ENCODE measurements at regions not wholly inside any gene's neighbourhood (a gene's known extent, or its start where the extent isn't known, plus 50 kb on each side); places are given as distances from the start of the nearest gene placed in this dataset.
"Not testable (repeated sequence)": the region's sequence is repeated elsewhere in the genome, so short reads cannot be mapped to it uniquely, and the experiment has no call there.

- intact Hi-C loops (cut with DNase I): no loop called here
- no peak for DNase-seq
- no peak for ATAC-seq (ENCODE audit: poor library complexity)
These were observed 190.3 kb upstream of the FAM241A start for GRCh38 chr4:111955001-111955400.

- intact Hi-C loops (cut with DNase I): no loop called here
- ATAC-seq (ENCODE audit: poor library complexity): no peak
- no peak for DNase-seq
These were observed 188.1 kb upstream of the FAM241A start for GRCh38 chr4:111957116-111957515.

- intact Hi-C loops (cut with DNase I): no loop called here
These were observed 187.3 kb upstream of the FAM241A start for GRCh38 chr4:111957997-111958396.

GRCh38 chr4:111959222-111959621, 186.0 kb upstream of the FAM241A start:
- intact Hi-C loops (cut with DNase I): no loop called here
- no peak for DNase-seq

More at GRCh38 chr4:111957997-111958396, 187.3 kb upstream of the FAM241A start:
- ATAC-seq (ENCODE audit: poor library complexity) (no peak), DNase-seq (no peak)

GRCh38 chr4:111960241-111960667, 185.0 kb upstream of the FAM241A start:
- intact Hi-C loops (cut with DNase I): no loop called here
- DNase-seq: no peak
- no peak for ATAC-seq (ENCODE audit: poor library complexity)

More at GRCh38 chr4:111959222-111959621, 186.0 kb upstream of the FAM241A start:
- ATAC-seq (ENCODE audit: poor library complexity): no peak

- DNase-seq; intact Hi-C loops (cut with DNase I); ATAC-seq (ENCODE audit: poor library complexity): not testable (repeated sequence)
These were observed 184.2 kb upstream of the FAM241A start for GRCh38 chr4:111961026-111961425.

- no peak for DNase-seq
- intact Hi-C loops (cut with DNase I): no loop called here
- ATAC-seq (ENCODE audit: poor library complexity): no peak
These were observed 183.4 kb upstream of the FAM241A start for GRCh38 chr4:111961809-111962208.

GRCh38 chr4:111963158-111963700, 182.0 kb upstream of the FAM241A start:
- no peak for ATAC-seq (ENCODE audit: poor library complexity)

GRCh38 chr4:111977419-111977965, 167.8 kb upstream of the FAM241A start:
- ATAC-seq (ENCODE audit: poor library complexity): no peak
- intact Hi-C loops (cut with DNase I): no loop called here

More at GRCh38 chr4:111963158-111963700, 182.0 kb upstream of the FAM241A start:
- no peak for DNase-seq
- intact Hi-C loops (cut with DNase I): no loop called here

GRCh38 chr4:111979921-111980320, 165.3 kb upstream of the FAM241A start:
- ATAC-seq (ENCODE audit: poor library complexity) (no peak), DNase-seq (no peak)
- intact Hi-C loops (cut with DNase I): no loop called here

More at GRCh38 chr4:111977419-111977965, 167.8 kb upstream of the FAM241A start:
- no peak for DNase-seq

- ATAC-seq (ENCODE audit: poor library complexity): no peak
- DNase-seq: no peak
- intact Hi-C loops (cut with DNase I): no loop called here
These were observed 163.2 kb upstream of the FAM241A start for GRCh38 chr4:111982089-111982488.

- no peak for DNase-seq
- intact Hi-C loops (cut with DNase I): no loop called here
- no peak for ATAC-seq (ENCODE audit: poor library complexity)
These were observed 161.0 kb upstream of the FAM241A start for GRCh38 chr4:111984169-111984819.

- no peak for DNase-seq
- intact Hi-C loops (cut with DNase I): no loop called here
- ATAC-seq (ENCODE audit: poor library complexity): no peak
These were observed 159.8 kb upstream of the FAM241A start for GRCh38 chr4:111985426-111985825.

GRCh38 chr4:111986095-111986494, 159.2 kb upstream of the FAM241A start:
- DNase-seq: no peak
- no peak for ATAC-seq (ENCODE audit: poor library complexity)
- intact Hi-C loops (cut with DNase I): no loop called here

GRCh38 chr4:111988514-111988913, 156.7 kb upstream of the FAM241A start:
- intact Hi-C loops (cut with DNase I): no loop called here

GRCh38 chr4:111989817-111990216, 155.4 kb upstream of the FAM241A start:
- ATAC-seq (ENCODE audit: poor library complexity): no peak
- intact Hi-C loops (cut with DNase I): no loop called here

More at GRCh38 chr4:111988514-111988913, 156.7 kb upstream of the FAM241A start:
- DNase-seq (no peak), ATAC-seq (ENCODE audit: poor library complexity) (no peak)

GRCh38 chr4:111991163-111991562, 154.1 kb upstream of the FAM241A start:
- no peak for ATAC-seq (ENCODE audit: poor library complexity)
- intact Hi-C loops (cut with DNase I): no loop called here
- no peak for DNase-seq

More at GRCh38 chr4:111989817-111990216, 155.4 kb upstream of the FAM241A start:
- DNase-seq: no peak

- ATAC-seq (ENCODE audit: poor library complexity): no peak
These were observed 153.5 kb upstream of the FAM241A start for GRCh38 chr4:111991797-111992196.

GRCh38 chr4:111992351-111993168, 152.7 kb upstream of the FAM241A start:
- intact Hi-C loops (cut with DNase I): no loop called here
- ATAC-seq (ENCODE audit: poor library complexity): no peak
- DNase-seq: no peak

More at GRCh38 chr4:111991797-111992196, 153.5 kb upstream of the FAM241A start:
- DNase-seq: no peak
- intact Hi-C loops (cut with DNase I): no loop called here
